ENCODE measurements at regions not wholly inside any gene's neighbourhood (a gene's known extent, or its start where the extent isn't known, plus 50 kb on each side); places are given as distances from the start of the nearest gene placed in this dataset.

- Mint-ChIP-seq H3K27ac (no peak overlapping the region), H3K4me1 (ENCODE audit: low read depth) (no peaks in the 10 kb centered on the region), H3K4me3 (no peak overlapping the region), H3K36me3 (no peaks in the 10 kb centered on the region), H3K9me3 (ENCODE audit: low read depth) (no peaks in the 10 kb centered on the region), H3K27me3 (peaks cover 6% of the 10 kb centered on the region)
Observed at GRCh38 chr15:77759896-77760592, 127.3 kb upstream of the LINGO1 start.

DNA sequence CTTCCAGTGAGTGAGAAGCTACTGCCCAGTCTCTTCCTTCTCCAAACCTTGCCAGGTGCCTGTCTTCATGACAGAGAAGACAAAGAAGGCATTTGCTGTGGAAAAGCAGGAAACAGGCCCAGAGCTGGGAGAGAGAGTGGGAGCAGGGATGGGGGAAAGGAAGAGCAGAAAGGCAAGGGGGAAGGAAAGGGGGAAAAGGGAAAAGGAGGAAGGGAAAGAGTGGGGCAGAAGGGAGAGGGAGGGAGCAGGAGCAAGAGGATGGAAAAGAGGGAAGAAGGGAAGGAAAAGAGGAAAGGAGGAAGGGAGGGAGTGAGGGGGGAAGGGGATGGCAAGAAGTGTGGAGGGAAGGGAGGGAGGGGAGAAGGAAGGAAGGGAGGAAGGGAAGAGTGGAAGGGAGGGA, 121.2 kb upstream of the LINGO1 start:
- no peaks in the 10 kb centered on the region for H3K36me3 Mint-ChIP-seq
- H3K4me3 Mint-ChIP-seq, result no peak overlapping the region
- H3K4me1 Mint-ChIP-seq (ENCODE audit: low read depth), result no peaks in the 10 kb centered on the region
- H3K27me3 Mint-ChIP-seq, result no peaks in the 10 kb centered on the region
- H3K27ac Mint-ChIP-seq, result no peak overlapping the region
- no peaks in the 10 kb centered on the region for H3K9me3 Mint-ChIP-seq (ENCODE audit: low read depth)

DNA sequence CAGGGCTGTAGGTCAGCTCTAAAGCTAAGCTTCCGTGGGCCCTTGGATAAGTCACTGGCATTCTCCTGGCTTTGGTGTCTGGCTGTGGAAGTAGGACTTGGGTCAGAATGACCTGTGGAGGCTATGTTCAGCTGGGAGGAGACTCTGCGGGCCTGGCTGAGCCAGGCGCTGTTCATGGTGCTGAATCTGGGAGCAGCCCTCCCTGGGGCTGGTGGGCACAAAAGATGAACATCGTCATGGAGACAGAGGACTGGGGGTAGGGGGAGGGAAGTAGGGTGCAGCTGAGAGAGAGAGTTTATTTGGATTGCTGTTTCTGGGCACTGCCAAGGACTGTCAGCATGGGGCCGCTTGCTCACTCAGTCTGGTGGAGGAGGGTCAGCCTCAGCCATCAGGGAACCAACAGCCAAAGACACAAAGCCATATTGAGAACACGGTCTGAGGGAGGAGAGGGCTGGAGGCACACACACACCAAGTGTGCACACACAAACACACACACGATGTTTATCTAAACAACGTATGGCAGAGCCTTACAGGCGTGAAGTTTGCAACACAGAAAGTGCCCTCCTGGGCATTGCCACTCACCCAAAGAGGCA, 120.7 kb upstream of the LINGO1 start:
- Mint-ChIP-seq H3K36me3 (no peaks in the 10 kb centered on the region), H3K9me3 (ENCODE audit: low read depth) (no peaks in the 10 kb centered on the region), H3K4me3 (no peak overlapping the region), H3K27me3 (no peaks in the 10 kb centered on the region), H3K4me1 (ENCODE audit: low read depth) (no peaks in the 10 kb centered on the region), H3K27ac (no peak overlapping the region)

DNA sequence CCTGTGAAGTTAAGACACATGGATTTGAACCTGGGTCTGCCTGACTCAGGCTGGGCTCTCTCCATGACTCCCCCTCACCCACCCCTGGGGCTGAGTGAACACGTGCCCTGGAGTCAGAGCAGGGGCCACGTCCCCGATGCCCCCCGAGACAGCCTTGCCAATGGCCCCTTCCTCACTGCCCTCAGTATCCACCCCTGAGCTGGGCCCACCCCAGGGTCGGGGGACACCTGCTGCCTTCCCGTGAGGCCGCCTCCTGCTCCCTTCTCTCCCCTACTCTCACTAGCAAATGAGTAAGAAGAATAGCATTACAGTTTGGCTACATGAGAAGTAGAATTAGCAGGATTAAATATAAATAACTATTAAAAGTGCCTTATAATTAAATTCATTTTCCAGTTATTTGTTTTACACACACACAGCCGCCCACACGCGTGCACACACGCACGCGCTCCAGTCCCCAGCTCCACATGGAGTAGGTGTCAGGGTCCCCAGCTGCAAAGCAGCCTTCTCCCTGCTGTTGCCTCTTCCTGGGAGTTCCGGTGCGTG, 117.4 kb upstream of the LINGO1 start:
- no peaks in the 10 kb centered on the region for H3K9me3 Mint-ChIP-seq (ENCODE audit: low read depth)
- H3K36me3 Mint-ChIP-seq, result no peaks in the 10 kb centered on the region
- H3K27ac Mint-ChIP-seq, result no peak overlapping the region
- H3K4me1 Mint-ChIP-seq (ENCODE audit: low read depth), result peaks cover 5% of the 10 kb centered on the region
- no peak overlapping the region for H3K4me3 Mint-ChIP-seq
- no peaks in the 10 kb centered on the region for H3K27me3 Mint-ChIP-seq

DNA sequence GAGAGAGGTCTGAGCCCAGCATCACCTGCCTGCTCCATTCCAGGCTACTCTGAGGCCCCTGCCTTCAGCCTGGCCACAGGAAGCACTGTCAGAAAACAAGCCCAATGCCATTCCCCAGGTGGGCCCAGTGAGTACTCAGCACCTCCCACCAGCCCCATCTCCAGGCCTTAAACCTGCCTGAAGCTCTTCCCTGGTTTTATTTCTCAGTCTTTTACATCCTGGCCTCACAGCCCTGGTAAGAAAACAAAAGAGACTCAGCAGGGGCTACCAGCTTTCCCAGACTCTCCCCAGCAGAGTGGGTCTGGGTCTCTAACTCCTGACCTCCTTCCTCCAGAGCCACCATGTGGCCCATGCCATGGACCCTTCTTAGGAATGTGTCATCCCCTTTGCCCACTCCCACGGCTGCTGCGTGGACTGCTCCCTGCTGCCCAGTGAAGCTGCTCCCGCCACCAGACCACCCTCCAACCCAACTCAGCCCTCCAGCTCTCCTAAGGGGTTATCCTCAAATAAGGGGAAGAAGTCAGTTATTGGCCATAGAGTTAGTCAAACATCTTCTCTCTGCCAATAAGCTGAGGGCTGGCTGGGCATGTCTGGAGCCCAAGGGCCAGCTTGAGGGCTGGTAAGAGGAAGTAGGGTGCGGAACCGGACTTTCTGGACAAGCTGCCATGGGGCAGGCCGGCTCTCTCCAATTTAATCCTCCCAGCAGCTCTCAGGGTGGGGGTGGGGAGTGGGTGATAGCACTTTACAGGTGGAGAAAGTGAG, 116.7 kb upstream of the LINGO1 start:
- Mint-ChIP-seq H3K4me3 (no peak overlapping the region), H3K36me3 (no peaks in the 10 kb centered on the region), H3K27me3 (no peaks in the 10 kb centered on the region), H3K27ac (no peak overlapping the region), H3K4me1 (ENCODE audit: low read depth) (peaks cover 5% of the 10 kb centered on the region), H3K9me3 (ENCODE audit: low read depth) (no peaks in the 10 kb centered on the region)

- H3K4me1 Mint-ChIP-seq (ENCODE audit: low read depth), result peaks cover 5% of the 10 kb centered on the region
- no peak overlapping the region for H3K4me3 Mint-ChIP-seq
- H3K9me3 Mint-ChIP-seq (ENCODE audit: low read depth), result no peaks in the 10 kb centered on the region
- H3K27me3 Mint-ChIP-seq, result no peaks in the 10 kb centered on the region
- no peaks in the 10 kb centered on the region for H3K36me3 Mint-ChIP-seq
- no peak overlapping the region for H3K27ac Mint-ChIP-seq
Observed at GRCh38 chr15:77748078-77749064, 115.7 kb upstream of the LINGO1 start.

- no peak overlapping the region for H3K4me3 Mint-ChIP-seq
- H3K4me1 Mint-ChIP-seq (ENCODE audit: low read depth), result peaks cover 5% of the 10 kb centered on the region
- no peaks in the 10 kb centered on the region for H3K9me3 Mint-ChIP-seq (ENCODE audit: low read depth)
- H3K36me3 Mint-ChIP-seq, result no peaks in the 10 kb centered on the region
- no peak overlapping the region for H3K27ac Mint-ChIP-seq
- no peaks in the 10 kb centered on the region for H3K27me3 Mint-ChIP-seq
Observed at GRCh38 chr15:77747175-77748077, 114.7 kb upstream of the LINGO1 start.

GRCh38 chr15:77746254-77747174, 113.8 kb upstream of the LINGO1 start:
- peaks cover 5% of the 10 kb centered on the region for H3K4me1 Mint-ChIP-seq (ENCODE audit: low read depth)
- no peak overlapping the region for H3K27ac Mint-ChIP-seq
- no peak overlapping the region for H3K4me3 Mint-ChIP-seq
- H3K9me3 Mint-ChIP-seq (ENCODE audit: low read depth), result no peaks in the 10 kb centered on the region
- no peaks in the 10 kb centered on the region for H3K36me3 Mint-ChIP-seq
- no peaks in the 10 kb centered on the region for H3K27me3 Mint-ChIP-seq

DNA sequence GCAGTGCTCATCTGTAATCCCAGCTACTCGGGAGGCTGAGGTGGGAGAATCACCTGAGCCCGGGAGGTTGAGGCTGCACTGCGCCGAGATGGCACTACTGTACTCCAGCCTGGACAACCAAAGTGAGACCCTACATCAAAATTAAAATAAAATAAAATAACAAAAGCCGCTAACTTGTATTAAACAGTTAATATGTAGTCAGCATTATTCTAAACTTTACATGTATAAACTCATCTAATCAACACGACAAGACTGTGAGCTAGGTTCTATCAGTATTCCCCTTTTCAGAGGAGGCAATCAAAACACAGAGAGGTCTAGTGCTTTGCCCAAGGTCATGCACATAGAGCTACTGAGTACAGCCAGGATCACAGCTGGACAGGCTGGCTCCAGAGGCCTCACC, 111.7 kb upstream of the LINGO1 start:
- Mint-ChIP-seq H3K4me3 (no peak overlapping the region), H3K9me3 (ENCODE audit: low read depth) (no peaks in the 10 kb centered on the region), H3K27me3 (no peaks in the 10 kb centered on the region), H3K36me3 (no peaks in the 10 kb centered on the region), H3K27ac (no peak overlapping the region), H3K4me1 (ENCODE audit: low read depth) (peaks cover 5% of the 10 kb centered on the region)

DNA sequence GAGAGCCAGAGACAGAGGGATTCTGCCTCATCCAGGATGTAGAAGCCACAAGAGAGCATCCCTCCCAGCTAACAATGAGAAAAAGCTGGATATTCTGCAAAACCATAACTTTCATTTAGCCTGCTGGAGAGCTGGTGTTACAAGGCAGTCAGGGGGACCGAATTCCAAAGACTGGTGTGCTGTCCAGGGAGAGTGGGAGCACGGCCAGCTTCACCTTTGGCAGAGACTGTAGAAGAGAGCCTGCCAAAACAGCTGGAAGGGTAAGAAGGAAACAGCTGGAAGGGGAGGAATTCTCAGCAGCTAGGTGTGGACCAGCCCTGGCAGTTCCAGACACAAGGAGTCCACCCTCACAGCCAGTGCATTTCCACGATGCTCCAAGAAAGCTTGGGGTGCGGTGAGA, 109.9 kb upstream of the LINGO1 start:
- no peaks in the 10 kb centered on the region for H3K36me3 Mint-ChIP-seq
- no peaks in the 10 kb centered on the region for H3K27me3 Mint-ChIP-seq
- no peak overlapping the region for H3K4me3 Mint-ChIP-seq
- no peak overlapping the region for H3K27ac Mint-ChIP-seq
- H3K4me1 Mint-ChIP-seq (ENCODE audit: low read depth), result peaks cover 2% of the 10 kb centered on the region
- H3K9me3 Mint-ChIP-seq (ENCODE audit: low read depth), result no peaks in the 10 kb centered on the region

DNA sequence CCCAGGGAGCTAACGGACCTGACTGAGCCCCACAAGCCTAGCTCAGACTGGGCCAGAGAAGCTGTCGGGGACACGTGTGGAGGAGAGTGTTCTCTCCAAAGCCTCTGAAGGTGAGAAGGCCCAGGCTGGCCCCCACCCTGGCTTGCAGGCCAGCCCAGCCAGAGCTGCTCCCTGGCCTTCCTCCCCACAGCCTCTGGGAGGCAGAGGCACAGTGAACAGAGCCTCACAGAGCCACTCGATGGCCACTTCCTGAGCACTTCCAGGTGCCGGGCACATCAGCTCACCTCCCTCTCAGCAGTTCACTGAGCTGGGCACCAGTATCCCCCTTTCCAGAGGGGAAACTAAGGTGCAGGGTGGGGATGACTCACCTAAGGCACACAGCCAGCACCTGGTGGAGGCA, 109.4 kb upstream of the LINGO1 start:
- Mint-ChIP-seq H3K27ac (no peak overlapping the region), H3K4me3 (no peak overlapping the region), H3K36me3 (no peaks in the 10 kb centered on the region), H3K27me3 (no peaks in the 10 kb centered on the region), H3K4me1 (ENCODE audit: low read depth) (no peaks in the 10 kb centered on the region), H3K9me3 (ENCODE audit: low read depth) (no peaks in the 10 kb centered on the region)

- H3K4me1 Mint-ChIP-seq (ENCODE audit: low read depth), result no peaks in the 10 kb centered on the region
- no peaks in the 10 kb centered on the region for H3K27me3 Mint-ChIP-seq
- H3K36me3 Mint-ChIP-seq, result no peaks in the 10 kb centered on the region
- no peak overlapping the region for H3K4me3 Mint-ChIP-seq
- H3K9me3 Mint-ChIP-seq (ENCODE audit: low read depth), result no peaks in the 10 kb centered on the region
- H3K27ac Mint-ChIP-seq, result no peak overlapping the region
Observed at GRCh38 chr15:77741106-77741505, 108.4 kb upstream of the LINGO1 start.

Measured in activated naive CD8-positive, alpha-beta T cell (primary cell).